Body of pancreas (tissue), 4 donors: ENCODE measurements at regions not wholly inside any gene's neighbourhood (a gene's known extent, or its start where the extent isn't known, plus 50 kb on each side); places are given as distances from the start of the nearest gene placed in this dataset.

Experiments
- CTCF ChIP-seq, 7 experiments: fragments of 450-650 bp in 4 of 7; fragments of 200-600 bp in 3 of 7; sonication (generic) in 3 of 7; IDR thresholded peaks; one replicate each; pipeline ENCODE4 v1.5.1; 2016 to 2019; ENCODE audit warnings: antibody characterized with exemption in 7 of 7
- POLR2A ChIP-seq, 3 donors: fragments of 450-650 bp; IDR thresholded peaks; one replicate each; pipeline ENCODE4 v1.6.1; 2016; ENCODE audit warnings: antibody characterized with exemption in 3 of 3, mild to moderate bottlenecking in 2 of 3

- TF ChIP-seq POLR2A (IDR thresholded peaks at IDR 0.05) (no peak), CTCF (IDR thresholded peaks at IDR 0.05) (no peak)
Measured at GRCh38 chr4:1588306-1588705, 95.8 kb downstream of the FAM53A start.
